HG03571 (cell line): ENCODE measurements at regions not wholly inside any gene's neighbourhood (a gene's known extent, or its start where the extent isn't known, plus 50 kb on each side); places are given as distances from the start of the nearest gene placed in this dataset.
"Not testable (repeated sequence)": the region's sequence is repeated elsewhere in the genome, so short reads cannot be mapped to it uniquely, and the experiment has no call there.

Experiments
- ATAC-seq: cut with Tn5 transposase; IDR thresholded peaks from one replicate; pipeline ENCODE4 v1.9.1; 2021; ENCODE audit not compliant: unreplicated experiment

GRCh38 chr7:109402107-109402506 is 832.4 kb downstream of the DNAJB9 start:
- ATAC-seq: no peak

DNA sequence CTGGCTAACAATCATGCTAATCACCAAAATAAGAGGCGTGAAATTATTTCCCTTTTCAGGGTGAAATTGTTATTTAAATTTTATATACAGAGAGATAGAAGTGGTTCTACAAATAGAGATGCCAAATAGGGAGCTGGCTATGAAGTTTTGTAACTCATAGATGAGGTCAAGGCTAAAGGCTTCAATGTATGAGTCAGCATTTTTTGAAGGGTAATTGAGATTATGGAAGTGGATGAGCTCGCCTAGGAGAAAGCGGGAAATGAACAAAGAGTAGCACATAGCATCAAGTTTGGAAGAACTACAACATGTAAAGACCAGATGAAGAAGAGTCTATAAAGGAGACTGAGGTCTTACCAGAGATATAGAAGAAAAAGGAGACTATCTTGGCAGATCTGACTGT is 838.1 kb downstream of the DNAJB9 start:
- no peak for ATAC-seq

DNA sequence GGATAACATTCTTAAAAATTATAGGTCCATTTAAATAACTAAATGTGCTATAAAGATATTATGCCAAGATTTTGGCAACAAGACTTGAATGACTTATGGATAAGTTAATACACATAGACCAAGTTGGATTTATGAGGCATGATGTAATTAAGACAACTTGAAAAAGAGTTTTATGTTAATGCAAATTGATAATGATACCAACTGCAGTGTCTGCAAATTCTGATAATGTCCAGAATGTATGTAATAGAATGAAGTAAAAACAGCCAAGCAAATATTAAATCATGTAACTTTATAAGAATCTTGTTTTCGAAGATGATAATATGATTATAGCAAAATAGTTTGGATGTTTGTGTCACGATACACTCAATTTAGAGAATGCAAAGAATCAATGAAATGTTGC is 868.3 kb downstream of the DNAJB9 start:
- no peak for ATAC-seq

DNA sequence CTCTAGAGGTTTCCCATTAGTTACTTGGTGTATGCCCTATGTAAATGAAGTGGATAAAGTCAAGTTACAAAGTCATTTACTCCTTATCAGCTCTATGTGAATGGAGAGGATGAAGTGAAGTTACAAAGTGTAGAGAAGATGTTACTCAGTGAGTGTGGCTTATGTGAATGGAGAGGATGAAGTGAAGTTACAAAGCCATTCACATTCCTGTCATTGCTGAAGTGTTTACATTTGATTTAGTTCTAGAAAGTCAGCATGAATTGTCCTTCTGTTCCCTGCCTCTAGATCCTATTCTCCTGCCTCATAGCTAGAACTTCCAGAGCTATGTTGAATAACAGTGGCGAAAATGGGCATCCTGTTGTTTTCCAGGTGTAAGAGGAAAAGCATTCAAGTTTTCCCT is 880.1 kb downstream of the DNAJB9 start:
- ATAC-seq: no peak

DNA sequence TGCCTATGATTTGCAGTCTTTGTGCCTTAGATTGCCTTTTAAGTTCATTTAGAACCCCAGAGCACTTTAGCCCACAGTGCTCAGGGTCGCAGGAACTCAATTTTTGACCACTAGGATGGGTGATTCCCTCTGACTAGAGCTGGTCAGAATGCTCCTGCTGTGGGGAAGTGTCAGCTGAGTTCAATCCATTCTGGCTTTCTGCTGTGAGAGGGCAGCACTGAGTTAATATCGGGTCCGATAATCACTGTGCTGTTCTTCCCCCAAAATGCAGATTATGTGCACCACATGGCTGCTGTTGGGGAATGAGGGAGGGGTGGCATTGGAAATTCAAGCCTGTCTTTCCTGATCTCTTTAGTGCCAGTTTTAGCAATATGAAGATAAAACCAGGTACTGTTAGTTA is 886.4 kb downstream of the DNAJB9 start:
- ATAC-seq: no peak

DNA sequence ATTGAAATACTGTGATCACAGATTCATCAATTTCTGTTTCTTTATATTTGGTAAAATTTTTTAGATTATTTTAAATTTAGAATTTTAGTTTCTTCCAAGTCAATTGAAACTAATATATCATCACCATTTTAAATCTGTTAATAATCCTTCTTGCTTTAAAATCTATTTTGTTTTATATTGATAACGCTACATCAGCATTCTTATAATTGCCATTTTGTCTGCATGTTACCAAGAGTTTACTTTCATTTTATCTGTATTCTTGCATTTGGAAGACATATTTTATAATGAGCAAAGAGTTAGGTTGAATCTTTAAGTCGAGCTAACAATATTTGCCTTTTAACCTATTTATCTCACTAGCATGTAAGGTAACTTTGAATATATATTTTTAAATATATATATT is 890.6 kb downstream of the DNAJB9 start:
- no peak for ATAC-seq

DNA sequence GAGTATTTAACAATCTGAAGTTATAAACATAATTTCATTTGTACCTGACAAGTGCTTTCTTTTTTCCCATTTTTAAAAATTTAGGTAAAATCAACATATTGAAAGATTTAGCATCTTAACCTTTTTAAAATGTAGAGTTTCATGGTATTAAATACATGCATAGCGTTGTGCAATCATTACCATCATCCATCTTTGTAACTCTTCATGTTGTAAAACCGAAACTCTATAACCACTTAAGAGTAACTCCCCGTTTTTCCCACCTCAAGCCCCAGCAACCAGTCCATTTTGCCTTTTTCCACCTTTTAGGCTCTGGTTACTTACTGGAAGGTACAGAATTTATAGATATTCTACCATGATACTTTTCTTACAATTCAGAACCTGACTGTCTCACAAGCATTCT is 892.5 kb downstream of the DNAJB9 start:
- ATAC-seq: no peak

DNA sequence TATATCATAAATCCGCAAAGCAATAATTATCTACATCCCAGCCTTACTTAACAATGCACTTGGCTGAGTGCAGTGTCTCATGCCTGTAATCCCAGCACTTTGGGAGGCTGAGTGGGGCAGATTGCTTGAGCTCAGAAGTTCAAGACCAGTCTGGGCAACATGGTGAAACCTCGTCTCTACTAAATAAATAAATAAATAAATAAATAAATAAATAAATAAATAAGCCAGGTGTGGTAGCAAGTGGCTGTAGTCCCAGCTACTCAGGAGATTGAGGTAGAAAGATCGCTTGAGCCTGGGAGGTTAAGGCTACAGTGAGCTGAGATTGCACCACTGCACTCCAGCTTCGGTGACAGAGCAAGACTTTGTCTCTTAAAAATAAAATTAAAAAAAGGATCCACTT is 898.1 kb downstream of the DNAJB9 start:
- not testable (repeated sequence) for ATAC-seq

GRCh38 chr7:109473172-109473571 is 903.5 kb downstream of the DNAJB9 start:
- ATAC-seq: no peak

DNA sequence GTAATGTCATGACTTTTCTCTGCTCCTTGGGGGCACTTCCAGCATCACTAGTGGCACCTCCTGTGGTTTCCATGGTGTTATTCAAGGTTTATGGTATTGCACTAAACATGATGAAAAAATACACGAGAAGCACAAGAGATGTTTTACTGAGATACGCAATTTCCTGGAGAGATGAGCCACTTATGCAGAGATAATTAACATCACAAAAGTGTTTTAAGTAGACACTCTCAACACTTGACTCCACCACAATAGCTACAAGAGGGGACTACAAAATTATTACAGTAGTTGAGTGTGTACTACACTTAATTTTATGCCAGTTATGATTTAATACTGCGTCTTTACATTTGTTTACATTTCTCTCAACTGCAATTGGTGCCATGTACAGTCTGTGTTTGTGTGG is 906.7 kb downstream of the DNAJB9 start:
- no peak for ATAC-seq

DNA sequence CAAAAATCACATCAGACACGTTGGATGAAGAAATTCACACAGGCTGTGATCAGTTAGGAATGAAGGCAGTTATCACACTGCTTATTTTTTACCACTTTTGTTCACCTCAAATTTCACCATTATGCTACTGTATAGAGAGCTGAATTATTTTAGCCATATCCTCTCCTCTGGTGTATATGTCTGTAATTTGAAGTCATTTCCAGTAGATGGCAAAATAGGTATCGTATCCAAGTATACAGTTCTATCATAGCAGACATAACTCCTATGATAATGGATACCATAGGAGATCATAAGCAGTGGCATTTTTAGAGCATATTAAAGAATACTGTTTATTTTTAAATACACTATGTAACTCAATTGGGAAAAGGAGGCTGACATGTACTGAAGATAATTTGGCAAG is 909.7 kb downstream of the DNAJB9 start:
- ATAC-seq: no peak

DNA sequence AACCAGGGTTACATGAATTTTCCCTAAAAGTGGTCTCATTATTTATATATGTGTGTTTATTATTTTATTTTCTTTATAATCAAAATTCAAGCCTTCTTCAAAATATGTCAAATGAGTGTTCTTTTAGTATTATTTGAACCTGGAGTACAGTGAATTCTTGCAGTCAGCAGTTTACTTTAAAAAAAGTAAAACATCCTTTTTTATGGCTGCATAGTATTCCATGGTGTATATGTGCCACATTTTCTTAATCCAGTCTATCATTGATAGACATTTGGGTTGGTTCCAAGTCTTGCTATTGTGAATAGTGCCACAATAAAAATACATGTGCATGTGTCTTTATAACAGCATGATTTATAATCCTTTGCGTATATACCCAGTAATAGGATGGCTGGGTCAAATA is 920.9 kb downstream of the DNAJB9 start:
- ATAC-seq: not testable (repeated sequence)

DNA sequence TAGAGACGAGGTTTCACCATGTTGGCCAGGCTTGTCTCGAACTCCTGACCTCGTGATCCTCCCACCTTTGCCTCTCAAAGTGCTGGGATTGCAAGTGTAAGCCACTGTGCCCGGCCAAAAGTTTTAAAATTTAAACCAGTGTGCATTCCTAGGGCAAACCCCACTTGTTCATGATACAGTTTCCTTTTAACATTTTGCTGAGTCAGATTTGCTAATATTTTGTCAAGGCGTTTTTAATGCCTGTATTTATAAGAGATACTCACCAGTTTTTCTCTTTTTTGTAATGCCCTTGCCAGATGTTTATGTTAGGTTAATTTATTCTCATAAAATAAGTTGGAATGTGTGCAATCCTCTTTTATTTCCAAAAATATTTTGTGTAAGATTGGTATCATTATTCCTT is 927.4 kb downstream of the DNAJB9 start:
- no peak for ATAC-seq

DNA sequence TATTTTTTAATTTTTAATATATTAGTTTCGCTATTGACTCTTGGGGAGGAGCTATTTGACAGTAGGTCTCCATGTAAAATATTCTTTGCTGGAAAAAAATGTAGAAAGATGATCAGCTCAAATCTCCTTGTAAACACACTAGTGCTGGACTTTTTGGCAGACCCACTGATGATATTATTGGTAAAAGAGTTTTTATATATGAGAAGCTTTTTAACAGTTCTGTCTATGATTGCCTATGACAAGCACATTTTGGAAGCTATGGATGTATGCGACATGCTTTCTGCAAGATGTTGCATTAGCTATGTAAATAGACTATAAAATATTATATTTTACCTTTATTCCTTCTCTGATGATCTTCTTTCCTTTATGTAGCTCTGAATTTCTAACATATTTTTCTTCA is 928.5 kb downstream of the DNAJB9 start:
- no peak for ATAC-seq

GRCh38 chr7:109503421-109503820 is 933.7 kb downstream of the DNAJB9 start:
- no peak for ATAC-seq

- no peak for ATAC-seq
Observed at GRCh38 chr7:109522585-109522984, 952.9 kb downstream of the DNAJB9 start.

DNA sequence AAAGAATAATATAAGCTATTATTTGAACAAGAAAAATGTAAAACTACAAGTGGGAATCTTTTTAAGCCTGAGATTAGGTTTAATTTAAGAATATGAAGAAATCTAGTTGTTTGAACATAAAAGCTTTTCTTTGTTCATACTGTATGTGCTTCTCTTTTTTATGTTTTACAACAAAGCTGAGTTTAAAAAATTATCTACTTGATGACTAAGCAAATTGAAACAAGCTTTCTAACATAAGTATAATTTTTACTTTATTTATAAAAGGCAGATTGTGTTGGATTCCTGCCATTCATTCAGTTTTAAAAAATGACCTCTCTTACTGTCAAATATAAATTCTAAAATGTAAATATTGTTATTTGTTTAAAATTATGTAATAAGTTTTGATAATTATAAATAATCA is 958.2 kb downstream of the DNAJB9 start:
- no peak for ATAC-seq

- ATAC-seq: no peak
Observed at GRCh38 chr7:109529712-109530111, 960.0 kb downstream of the DNAJB9 start.

GRCh38 chr7:109532262-109532992 is 962.8 kb downstream of the DNAJB9 start:
- ATAC-seq: no peak

DNA sequence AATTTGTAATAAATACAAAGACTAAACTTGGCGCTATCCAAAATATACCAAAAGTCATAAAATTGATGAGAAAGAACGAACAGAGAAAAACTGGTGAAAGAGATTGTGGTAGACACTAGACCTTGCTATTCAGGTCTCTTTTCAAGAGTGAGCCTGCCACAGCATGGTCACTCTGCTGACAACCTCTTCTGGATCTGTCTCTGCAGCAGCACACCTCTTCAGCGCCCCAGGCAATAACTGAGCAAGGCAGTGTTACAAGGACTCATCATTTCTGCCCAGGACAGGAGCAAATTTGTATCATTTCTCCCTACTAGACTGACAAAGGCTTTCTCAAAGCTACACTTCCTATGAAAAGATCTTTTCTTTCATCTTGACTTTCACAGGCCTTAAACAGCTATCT is 976.0 kb downstream of the DNAJB9 start:
- ATAC-seq: no peak

DNA sequence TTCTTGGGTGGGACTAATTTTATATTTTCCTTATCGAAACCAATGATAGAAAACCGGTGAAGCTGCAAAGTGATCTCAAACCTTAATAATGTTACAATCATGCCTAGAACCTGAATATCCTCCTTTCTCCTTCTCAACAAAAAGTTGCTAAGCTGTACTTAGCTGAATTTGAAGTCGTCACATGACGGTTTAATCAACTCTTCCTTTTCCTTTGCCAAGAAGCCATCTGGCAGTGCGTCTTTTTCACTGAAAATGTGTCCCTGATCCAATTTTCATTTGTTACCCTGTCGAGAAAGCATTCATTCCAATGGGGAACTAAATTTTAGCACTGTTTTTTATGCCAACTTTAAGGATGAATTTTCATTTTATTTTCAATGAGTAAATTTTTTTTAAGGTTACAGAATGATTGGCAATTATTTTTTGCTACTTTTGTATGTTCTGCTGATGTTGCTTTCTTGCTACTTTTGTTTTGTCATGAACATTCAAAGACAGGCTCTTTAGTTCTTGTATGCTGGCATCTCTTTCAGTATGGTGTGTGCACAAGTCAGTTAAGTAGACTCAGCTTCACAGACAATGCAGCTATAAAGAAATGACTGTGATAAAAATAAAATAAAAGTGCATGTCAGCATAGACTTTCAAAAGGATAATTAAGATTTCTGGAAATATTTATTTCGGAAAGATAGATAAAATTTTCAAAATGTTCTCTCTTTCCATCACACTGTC is 980.0 kb downstream of the DNAJB9 start:
- ATAC-seq: no peak

DNA sequence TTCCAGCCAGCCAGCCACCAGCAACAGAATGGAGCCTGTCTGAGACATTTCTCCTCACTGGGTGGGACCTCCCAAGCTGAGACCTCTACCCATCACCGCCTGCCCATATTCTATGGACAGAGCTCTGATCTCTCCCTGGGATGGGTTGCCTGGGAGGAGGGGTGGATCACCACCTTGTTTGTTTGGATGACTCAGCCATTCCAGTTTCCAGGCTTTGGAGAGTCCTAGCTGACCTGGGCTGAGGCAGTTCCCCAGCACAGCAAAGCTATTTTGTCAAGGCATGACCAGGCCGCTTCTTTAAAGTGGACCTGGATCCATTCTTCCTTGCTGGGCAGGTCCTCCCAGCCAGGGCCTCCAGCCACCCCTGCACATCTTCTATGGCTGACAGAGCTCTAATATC is 982.3 kb downstream of the DNAJB9 start:
- ATAC-seq: no peak

- ATAC-seq: no peak
Observed at GRCh38 chr7:109577265-109577664, 1007.6 kb downstream of the DNAJB9 start.
